ENCODE measurements at regions not wholly inside any gene's neighbourhood (a gene's known extent, or its start where the extent isn't known, plus 50 kb on each side); places are given as distances from the start of the nearest gene placed in this dataset.

DNA sequence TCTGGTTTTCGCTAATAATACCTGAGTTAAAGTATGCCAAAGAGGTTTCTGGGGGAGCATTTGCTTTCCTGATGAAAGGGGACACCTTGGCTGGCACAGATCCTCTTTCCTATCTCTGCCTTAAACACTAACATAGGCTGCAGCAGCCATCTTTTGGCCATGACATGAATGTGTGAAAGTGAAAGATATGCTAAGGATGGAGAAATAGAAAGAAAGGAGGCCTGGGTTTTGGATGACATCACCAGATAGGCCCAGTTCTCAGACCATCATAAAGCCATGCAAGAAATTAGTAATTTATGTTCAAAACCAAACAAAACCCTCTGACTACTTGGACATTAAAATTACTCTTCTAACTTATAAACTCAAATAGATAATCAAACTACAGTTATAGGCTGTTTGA, 279.7 kb downstream of the COG6 start:
- Histone ChIP-seq H3K9me3 (no peaks in the 10 kb centered on the region), H3K27ac (no peak overlapping the region), H3K36me3 (no peaks in the 10 kb centered on the region), H3K4me3 (ENCODE audit: low read depth in 1 of 2, low read length in 1 of 2) (no peak overlapping the region), H3K27me3 (no peaks in the 10 kb centered on the region), H3K4me1 (ENCODE audit: control insufficient read depth in 1 of 2, insufficient read depth in 1 of 2, low read depth in 1 of 2, low read length in 1 of 2) (no peaks in the 10 kb centered on the region)
- TF ChIP-seq CTCF (IDR thresholded peaks at IDR 0.05): no peak

DNA sequence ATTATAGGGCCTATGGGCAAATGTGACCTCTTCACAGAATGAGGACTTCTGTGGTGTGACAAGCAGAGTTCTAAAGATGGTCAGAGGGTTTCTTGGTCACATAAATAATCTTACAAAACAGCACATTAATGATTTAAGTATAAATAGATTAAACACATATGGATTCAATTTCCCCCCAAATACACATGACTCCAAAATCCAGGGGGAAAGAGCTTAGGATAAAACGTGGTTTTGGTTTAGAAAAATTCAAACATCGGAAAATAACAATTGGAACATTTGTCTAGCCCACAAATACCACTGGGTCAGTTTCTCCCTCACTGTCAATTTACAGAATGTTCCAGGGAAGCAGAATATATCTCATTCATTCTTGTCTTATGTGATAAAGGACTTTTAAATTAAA, 283.1 kb downstream of the COG6 start:
- H3K9me3 ChIP-seq: no peaks in the 10 kb centered on the region
- H3K4me1 ChIP-seq (ENCODE audit: control insufficient read depth in 1 of 2, insufficient read depth in 1 of 2, low read depth in 1 of 2, low read length in 1 of 2): no peaks in the 10 kb centered on the region
- TF ChIP-seq CTCF (IDR thresholded peaks at IDR 0.05): no peak
- no peaks in the 10 kb centered on the region for H3K36me3 ChIP-seq
- no peak overlapping the region for H3K27ac ChIP-seq
- no peaks in the 10 kb centered on the region for H3K27me3 ChIP-seq
- H3K4me3 ChIP-seq (ENCODE audit: low read depth in 1 of 2, low read length in 1 of 2): no peak overlapping the region

GRCh38 chr13:39941236-39941635, 285.8 kb downstream of the COG6 start:
- H3K36me3 ChIP-seq: no peaks in the 10 kb centered on the region
- H3K9me3 ChIP-seq: no peaks in the 10 kb centered on the region
- H3K4me1 ChIP-seq (ENCODE audit: control insufficient read depth in 1 of 2, insufficient read depth in 1 of 2, low read depth in 1 of 2, low read length in 1 of 2): no peaks in the 10 kb centered on the region
- no peak overlapping the region for H3K4me3 ChIP-seq (ENCODE audit: low read depth in 1 of 2, low read length in 1 of 2)
- H3K27me3 ChIP-seq: no peaks in the 10 kb centered on the region
- no peak overlapping the region for H3K27ac ChIP-seq
- no peak for TF ChIP-seq CTCF (IDR thresholded peaks at IDR 0.05)

DNA sequence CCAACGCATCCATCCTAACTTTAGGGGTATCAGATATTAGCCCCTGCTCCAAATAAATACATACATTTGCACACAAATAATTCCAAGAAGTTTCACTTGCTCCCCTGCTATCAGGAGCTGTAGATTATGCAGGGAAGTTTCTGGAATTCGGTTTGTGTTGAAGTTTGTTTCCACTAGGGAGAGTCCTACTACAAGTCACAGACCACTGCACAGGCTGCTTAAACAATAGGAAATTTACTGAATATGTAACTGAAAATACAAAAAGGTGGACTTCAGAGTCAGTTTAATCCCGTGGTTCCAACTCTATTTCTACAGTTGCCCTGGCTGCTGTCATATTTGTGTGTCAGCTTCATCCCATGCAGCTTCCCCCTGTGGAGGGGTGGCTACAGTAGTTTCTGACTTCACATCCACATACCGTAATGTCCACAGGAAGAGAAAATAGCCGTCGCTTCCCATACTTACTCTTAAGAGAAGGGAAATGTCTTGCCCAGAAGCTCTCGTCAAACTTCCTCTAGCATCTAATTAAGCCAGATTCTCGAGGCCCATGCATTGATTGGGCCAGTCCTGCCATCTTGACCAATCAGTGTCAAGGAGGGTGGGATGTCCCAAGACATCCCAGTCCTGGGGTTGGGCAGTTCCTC, 286.6 kb downstream of the COG6 start:
- no peak overlapping the region for H3K4me3 ChIP-seq (ENCODE audit: low read depth in 1 of 2, low read length in 1 of 2)
- no peaks in the 10 kb centered on the region for H3K9me3 ChIP-seq
- H3K27me3 ChIP-seq: no peaks in the 10 kb centered on the region
- no peaks in the 10 kb centered on the region for H3K4me1 ChIP-seq (ENCODE audit: control insufficient read depth in 1 of 2, insufficient read depth in 1 of 2, low read depth in 1 of 2, low read length in 1 of 2)
- no peak overlapping the region for H3K27ac ChIP-seq
- no peaks in the 10 kb centered on the region for H3K36me3 ChIP-seq
- TF ChIP-seq CTCF (IDR thresholded peaks at IDR 0.05): no peak

GRCh38 chr13:39942552-39943273, 287.3 kb downstream of the COG6 start:
- Histone ChIP-seq H3K9me3 (no peaks in the 10 kb centered on the region), H3K4me1 (ENCODE audit: control insufficient read depth in 1 of 2, insufficient read depth in 1 of 2, low read depth in 1 of 2, low read length in 1 of 2) (no peaks in the 10 kb centered on the region), H3K36me3 (no peaks in the 10 kb centered on the region), H3K4me3 (ENCODE audit: low read depth in 1 of 2, low read length in 1 of 2) (no peak overlapping the region), H3K27me3 (no peaks in the 10 kb centered on the region), H3K27ac (no peak overlapping the region)
- no peak for TF ChIP-seq CTCF (IDR thresholded peaks at IDR 0.05)
